GM12892 (cell line): ENCODE measurements at regions not wholly inside any gene's neighbourhood (a gene's known extent, or its start where the extent isn't known, plus 50 kb on each side); places are given as distances from the start of the nearest gene placed in this dataset.
"Not testable (repeated sequence)": the region's sequence is repeated elsewhere in the genome, so short reads cannot be mapped to it uniquely, and the experiment has no call there.

Experiments
- POLR2A ChIP-seq: IDR thresholded peaks from 2 replicates; pipeline ENCODE4 v1.6.1; 2011; ENCODE audit warnings: low read depth, low read length, control low read depth
- POLR2AphosphoS5 ChIP-seq: IDR thresholded peaks from 2 replicates; pipeline ENCODE4 v1.6.1; 2011; ENCODE audit warnings: low read depth, low read length, control low read depth
- TAF1 ChIP-seq: IDR thresholded peaks from 2 replicates; pipeline ENCODE4 v1.6.1; 2011; ENCODE audit warnings: low read depth, mild to moderate bottlenecking, control low read depth, low read length, borderline replicate concordance

DNA sequence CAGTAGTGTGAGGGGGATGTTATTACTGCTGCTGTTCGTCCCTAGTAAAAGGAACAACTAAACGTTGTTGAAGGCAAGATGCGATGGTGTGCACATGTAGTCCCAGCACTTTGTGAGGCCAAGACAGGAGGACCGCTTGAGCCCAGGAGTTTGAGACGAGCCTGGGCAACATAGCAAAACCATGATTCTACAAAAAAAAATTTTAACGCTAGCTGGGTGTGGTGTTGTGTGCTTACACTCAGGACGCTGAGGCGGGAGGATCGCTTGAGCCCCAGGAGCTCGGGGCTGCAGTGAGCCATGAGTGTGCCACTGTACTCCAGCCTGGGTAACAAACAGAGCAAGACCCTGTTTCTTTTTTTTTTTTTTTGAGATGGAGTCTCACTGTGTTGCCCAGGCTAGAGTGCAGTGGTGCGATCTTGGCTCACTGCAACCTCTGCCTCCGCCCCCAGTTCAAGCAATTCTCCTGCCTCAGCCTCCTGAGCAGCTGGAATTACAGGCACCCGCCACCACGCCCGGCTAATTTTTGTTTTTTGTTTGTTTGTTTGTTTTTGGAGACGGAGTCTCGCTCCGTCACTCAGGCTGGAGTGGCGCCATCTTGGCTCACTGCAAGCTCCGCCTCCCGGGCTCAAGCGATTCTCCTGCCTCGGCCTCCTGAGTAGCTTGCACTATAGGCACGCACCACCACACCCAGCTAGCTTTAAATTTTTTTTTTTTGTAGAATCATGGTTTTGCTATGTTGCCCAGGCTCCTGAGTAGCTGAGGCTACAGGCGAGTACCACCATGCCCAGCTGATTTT is 87.3 kb downstream of the MYL12B start:
- TF ChIP-seq POLR2A, POLR2AphosphoS5, TAF1: not testable (repeated sequence)
